Esophagus (tissue), 2 donors: ENCODE measurements at regions not wholly inside any gene's neighbourhood (a gene's known extent, or its start where the extent isn't known, plus 50 kb on each side); places are given as distances from the start of the nearest gene placed in this dataset.
"Not testable (repeated sequence)": the region's sequence is repeated elsewhere in the genome, so short reads cannot be mapped to it uniquely, and the experiment has no call there.

ENCODE experiments used
- H3K27ac ChIP-seq, 2 donors: one replicate each; pipeline ENCODE4 v1.5.1; 2013; ENCODE audit warnings: low read depth in 2 of 2, mild to moderate bottlenecking in 2 of 2, inconsistent platforms in 1 of 2, low read length in 1 of 2, moderate library complexity in 1 of 2
- H3K27me3 ChIP-seq, 2 donors: one replicate each; pipeline ENCODE4 v1.6.1; 2013; ENCODE audit warnings: low read length in 2 of 2, control low read depth in 1 of 2, mild to moderate bottlenecking in 1 of 2; ENCODE audit not compliant: insufficient read depth in 2 of 2, control insufficient read depth in 1 of 2
- H3K36me3 ChIP-seq, 2 donors: one replicate each; pipeline ENCODE4 v1.6.1; 2013; ENCODE audit warnings: low read length in 1 of 2; ENCODE audit not compliant: control insufficient read depth in 2 of 2, insufficient read depth in 2 of 2
- H3K4me1 ChIP-seq, 2 donors: one replicate each; pipeline ENCODE4 v1.6.1; 2013; ENCODE audit warnings: low read length in 1 of 2; ENCODE audit not compliant: control insufficient read depth in 2 of 2, insufficient read depth in 2 of 2
- H3K4me3 ChIP-seq, 2 donors: one replicate each; pipeline ENCODE4 v1.5.1; 2013; ENCODE audit warnings: low read length in 2 of 2, mild to moderate bottlenecking in 2 of 2, low read depth in 1 of 2, moderate library complexity in 1 of 2
- H3K9me3 ChIP-seq, 2 donors: one replicate each; pipeline ENCODE4 v1.6.1; 2013; ENCODE audit warnings: mild to moderate bottlenecking in 2 of 2, low read depth in 1 of 2, low read length in 1 of 2, moderate library complexity in 1 of 2; ENCODE audit not compliant: control insufficient read depth in 2 of 2, insufficient read depth in 1 of 2
- WGBS, 2 donors: extraction: QIAGEN DNeasy Blood & Tissue Kit; methylation state at CpG; one replicate each; pipeline ENCODE4 v1.1.7; 2013; 5-methylcytosine and 5-hydroxymethylcytosine counted together
- donor health status: healthy with polysubstance abuse.
- donor health status: Bipolar disorder and iron deficiency.

GRCh38 chr18:1273469-1273868, 368.8 kb downstream of the ADCYAP1 start:
- H3K4me3 ChIP-seq, result no peak overlapping the region
- no peaks in the 10 kb centered on the region for H3K4me1 ChIP-seq
- 49 to 62% methylated on average over 2 of the region's 2 CpGs for WGBS, 2 donors

DNA sequence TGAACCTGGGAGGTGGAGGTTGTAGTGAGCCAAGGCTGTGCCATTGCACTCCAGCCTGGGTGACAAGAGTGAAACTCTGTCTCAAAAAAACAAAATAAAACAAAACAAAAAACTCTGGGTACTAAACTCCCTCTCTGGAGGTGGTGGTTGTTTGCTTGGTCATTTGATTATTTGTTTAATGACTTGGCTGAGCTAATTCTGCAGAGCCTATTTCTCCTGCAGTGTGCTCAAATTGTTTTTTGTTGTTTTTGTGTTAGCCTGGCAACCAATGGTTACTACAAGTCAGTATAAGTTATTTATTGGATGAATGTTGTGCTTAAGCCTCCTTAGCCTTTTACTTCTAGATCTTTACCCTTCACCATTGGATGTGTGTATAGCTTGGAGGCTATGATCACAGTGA, 387.5 kb downstream of the ADCYAP1 start:
- H3K4me1 ChIP-seq, result no peaks in the 10 kb centered on the region
- no peak overlapping the region for H3K4me3 ChIP-seq
- no peaks in the 10 kb centered on the region for H3K27me3 ChIP-seq
- no peak overlapping the region for H3K27ac ChIP-seq
- no peaks in the 10 kb centered on the region for H3K36me3 ChIP-seq
- no peaks in the 10 kb centered on the region for H3K9me3 ChIP-seq

More at GRCh38 chr18:1273469-1273868, 368.8 kb downstream of the ADCYAP1 start:
- Histone ChIP-seq H3K27ac (no peak overlapping the region), H3K27me3 (no peaks in the 10 kb centered on the region), H3K36me3 (no peaks in the 10 kb centered on the region), H3K9me3 (peaks cover 0 to 2% of the 10 kb centered on the region in 2 donors)

DNA sequence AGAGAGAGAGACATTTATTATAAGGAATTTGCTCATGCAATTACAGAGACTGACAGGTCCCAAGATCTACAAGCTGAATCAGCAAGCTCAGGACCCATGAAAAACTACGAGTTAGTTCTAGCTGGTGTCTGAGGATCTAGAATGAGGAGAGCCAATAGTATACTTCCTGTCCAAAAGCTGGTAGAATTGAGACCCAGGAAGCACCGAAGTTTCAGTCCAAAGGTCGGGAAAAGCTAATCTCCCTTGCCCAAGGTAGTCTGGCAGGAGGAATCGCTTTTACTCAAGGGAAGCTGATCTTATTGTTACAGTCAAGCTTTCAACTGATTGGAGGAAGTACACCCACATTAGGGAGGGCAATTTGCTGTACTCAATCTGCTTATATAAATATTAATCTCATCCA, 389.6 kb downstream of the ADCYAP1 start:
- WGBS, 2 donors, result 48 to 53% methylated on average over 4 of the region's 4 CpGs
- no peaks in the 10 kb centered on the region for H3K9me3 ChIP-seq
- H3K36me3 ChIP-seq, result no peaks in the 10 kb centered on the region

GRCh38 chr18:1296237-1296636, 391.6 kb downstream of the ADCYAP1 start:
- WGBS, 2 donors, result 82 to 84% methylated on average over 6 of the region's 6 CpGs
- no peaks in the 10 kb centered on the region for H3K9me3 ChIP-seq
- no peaks in the 10 kb centered on the region for H3K36me3 ChIP-seq
- no peak overlapping the region for H3K27ac ChIP-seq
- H3K27me3 ChIP-seq, result no peaks in the 10 kb centered on the region
- H3K4me1 ChIP-seq, result no peaks in the 10 kb centered on the region
- H3K4me3 ChIP-seq, result no peak overlapping the region

More for the DNA sequence above, 389.6 kb downstream of the ADCYAP1 start:
- Histone ChIP-seq H3K27ac (no peak overlapping the region), H3K27me3 (no peaks in the 10 kb centered on the region), H3K4me3 (no peak overlapping the region), H3K4me1 (no peaks in the 10 kb centered on the region)

DNA sequence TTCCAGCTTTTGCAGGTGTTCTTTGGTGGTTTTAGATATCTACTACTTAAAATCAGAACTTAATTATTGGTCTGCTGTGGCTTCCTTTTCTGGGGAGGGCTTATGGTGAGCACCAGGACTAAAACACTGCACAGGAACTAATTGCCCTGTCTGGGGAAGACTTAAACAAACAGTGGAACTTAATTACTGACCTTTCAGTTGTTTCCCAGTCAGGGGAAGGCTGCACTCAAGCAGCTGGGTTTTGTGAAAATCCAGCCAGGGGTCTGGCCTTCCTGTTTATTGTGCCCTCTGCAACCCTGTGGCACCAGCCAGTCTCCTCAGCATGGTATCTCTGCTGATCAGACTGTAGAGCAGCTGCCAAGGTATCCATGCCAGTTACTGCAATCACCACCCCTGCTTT, 398.2 kb downstream of the ADCYAP1 start:
- Histone ChIP-seq H3K36me3 (no peaks in the 10 kb centered on the region), H3K27ac (no peak overlapping the region)

DNA sequence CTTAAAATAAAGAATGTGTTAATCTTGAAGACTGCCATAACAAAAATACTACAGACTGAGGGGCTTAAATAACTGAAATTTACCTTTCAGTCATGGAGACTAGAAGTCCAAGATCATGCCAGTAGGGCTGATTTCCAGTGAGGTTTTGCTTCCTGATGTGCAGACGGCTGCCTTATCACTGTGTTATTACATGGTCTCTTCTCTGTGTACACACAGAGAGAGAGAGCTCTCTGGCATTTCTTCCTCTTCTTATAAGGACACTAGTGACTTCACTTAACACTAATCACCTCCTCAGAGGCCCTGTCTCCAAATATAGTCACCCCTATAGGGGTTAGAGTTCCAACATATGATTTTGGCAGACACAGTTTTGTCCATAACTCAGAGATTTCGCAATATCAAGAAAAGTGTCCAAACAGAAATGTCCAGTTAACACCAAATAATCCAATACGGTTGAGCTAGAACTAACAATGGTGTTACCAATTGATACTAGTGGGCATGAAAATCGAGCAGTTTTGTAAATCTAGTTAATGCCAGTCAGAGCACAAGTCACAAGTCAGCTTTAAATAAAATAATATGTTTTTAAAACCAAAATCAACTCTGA, 399.8 kb downstream of the ADCYAP1 start:
- Histone ChIP-seq H3K4me1 (no peaks in the 10 kb centered on the region), H3K9me3 (no peaks in the 10 kb centered on the region), H3K36me3 (no peaks in the 10 kb centered on the region), H3K4me3 (no peak overlapping the region), H3K27ac (no peak overlapping the region), H3K27me3 (no peaks in the 10 kb centered on the region)
- 48 to 63% methylated on average over 4 of the region's 4 CpGs for WGBS, 2 donors

More for the DNA sequence above, 398.2 kb downstream of the ADCYAP1 start:
- H3K4me1 ChIP-seq, result no peaks in the 10 kb centered on the region
- no peak overlapping the region for H3K4me3 ChIP-seq
- no peaks in the 10 kb centered on the region for H3K9me3 ChIP-seq
- H3K27me3 ChIP-seq, result no peaks in the 10 kb centered on the region

DNA sequence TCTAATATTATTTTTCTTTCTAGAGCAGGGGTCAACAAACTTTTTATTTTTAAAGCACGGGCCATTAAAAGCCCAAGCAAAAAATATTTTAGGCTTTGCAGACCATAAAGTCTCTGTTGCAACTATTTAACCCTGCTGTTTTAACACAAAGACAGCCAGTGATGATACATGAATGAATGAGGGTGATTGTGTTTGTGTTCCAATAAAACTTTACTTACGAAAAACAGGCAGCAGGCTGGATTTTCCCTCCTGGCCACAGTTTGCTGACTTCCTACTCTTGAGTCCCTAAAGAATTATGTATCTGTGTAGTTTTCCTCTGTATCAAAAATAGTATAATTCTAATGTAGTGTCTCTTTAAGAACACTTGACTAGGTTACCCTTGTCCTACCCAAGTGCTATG, 402.0 kb downstream of the ADCYAP1 start:
- no peaks in the 10 kb centered on the region for H3K36me3 ChIP-seq
- H3K27ac ChIP-seq, result no peak overlapping the region
- no peaks in the 10 kb centered on the region for H3K4me1 ChIP-seq
- H3K27me3 ChIP-seq, result no peaks in the 10 kb centered on the region
- H3K9me3 ChIP-seq, result no peaks in the 10 kb centered on the region
- H3K4me3 ChIP-seq, result no peak overlapping the region
- 77 to 81% methylated on average over 2 of the region's 2 CpGs for WGBS, 2 donors

DNA sequence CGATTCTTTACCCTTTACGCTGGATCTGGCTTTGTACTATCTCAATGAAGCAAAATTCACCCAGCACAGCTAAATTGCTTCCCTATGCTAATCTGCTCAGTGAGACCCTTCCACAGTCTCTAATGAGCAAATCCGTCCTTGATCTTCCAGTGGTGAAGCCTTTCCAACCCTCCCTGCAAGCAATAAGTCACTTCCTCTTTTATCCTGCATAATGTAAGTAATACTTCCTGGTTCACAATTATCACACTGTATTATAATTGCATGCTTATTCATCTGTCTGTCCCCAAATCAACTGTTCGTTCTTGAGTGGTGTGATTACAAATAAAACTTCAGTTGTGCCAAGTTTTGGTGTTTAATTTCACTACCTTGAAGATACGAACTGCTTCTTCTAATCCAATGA, 404.0 kb downstream of the ADCYAP1 start:
- Histone ChIP-seq H3K9me3 (no peaks in the 10 kb centered on the region), H3K4me1 (no peaks in the 10 kb centered on the region)
- WGBS, 2 donors, result 80% methylated on average over 5 of the region's 5 CpGs

GRCh38 chr18:1311376-1311775, 406.7 kb downstream of the ADCYAP1 start:
- no peaks in the 10 kb centered on the region for H3K27me3 ChIP-seq
- no peak overlapping the region for H3K4me3 ChIP-seq
- no peak overlapping the region for H3K27ac ChIP-seq
- H3K9me3 ChIP-seq, result no peaks in the 10 kb centered on the region
- H3K36me3 ChIP-seq, result no peaks in the 10 kb centered on the region
- 62 to 70% methylated on average over 2 of the region's 2 CpGs for WGBS, 2 donors
- H3K4me1 ChIP-seq, result no peaks in the 10 kb centered on the region

More for the DNA sequence above, 404.0 kb downstream of the ADCYAP1 start:
- Histone ChIP-seq H3K4me3 (no peak overlapping the region), H3K27me3 (no peaks in the 10 kb centered on the region), H3K36me3 (no peaks in the 10 kb centered on the region), H3K27ac (no peak overlapping the region)

GRCh38 chr18:1335345-1335744, 430.7 kb downstream of the ADCYAP1 start:
- H3K9me3 ChIP-seq, result not testable (repeated sequence)
- WGBS, 2 donors, result 86 to 87% methylated on average over 11 of the region's 11 CpGs

More at GRCh38 chr18:1335345-1335744, 430.7 kb downstream of the ADCYAP1 start:
- H3K4me3 ChIP-seq, H3K36me3 ChIP-seq, H3K27me3 ChIP-seq, H3K4me1 ChIP-seq, H3K27ac ChIP-seq: not testable (repeated sequence)
